Activated naive CD4-positive, alpha-beta T cell treated with anti-CD3 and anti-CD28 coated beads, Interleukin-2, amount 10 ng/mL, durations not matched to agents 7 days and 5 days (primary cell): ENCODE measurements at regions not wholly inside any gene's neighbourhood (a gene's known extent, or its start where the extent isn't known, plus 50 kb on each side); places are given as distances from the start of the nearest gene placed in this dataset.

ENCODE experiments used
- CTCF ChIA-PET: fragments of 350-600 bp; sonication (Branson Sonifier 250); formaldehyde crosslinking; loops from one replicate; lab custom pipeline; 2021; ENCODE audit warnings: antibody characterized with exemption; lab: Charles Lee
- DNase-seq: peaks from one replicate; pipeline ENCODE4 v3.0.0-alpha.2; 2020
- H3K27ac Mint-ChIP-seq: one replicate; pipeline ENCODE4 v1.8.0; 2021; ENCODE audit warnings: mild to moderate bottlenecking, moderate library complexity, mixed read lengths
- H3K27me3 Mint-ChIP-seq: one replicate; pipeline ENCODE4 v1.8.0; 2021; ENCODE audit warnings: mild to moderate bottlenecking, mixed read lengths
- H3K36me3 Mint-ChIP-seq: one replicate; pipeline ENCODE4 v1.8.0; 2021; ENCODE audit warnings: mixed read lengths
- H3K4me1 Mint-ChIP-seq: one replicate; pipeline ENCODE4 v1.8.0; 2021; ENCODE audit warnings: mixed read lengths
- H3K4me3 Mint-ChIP-seq: one replicate; pipeline ENCODE4 v1.8.0; 2021; ENCODE audit warnings: mild to moderate bottlenecking, moderate library complexity, mixed read lengths
- H3K9me3 Mint-ChIP-seq: one replicate; pipeline ENCODE4 v1.8.0; 2021; ENCODE audit warnings: mixed read lengths

DNA sequence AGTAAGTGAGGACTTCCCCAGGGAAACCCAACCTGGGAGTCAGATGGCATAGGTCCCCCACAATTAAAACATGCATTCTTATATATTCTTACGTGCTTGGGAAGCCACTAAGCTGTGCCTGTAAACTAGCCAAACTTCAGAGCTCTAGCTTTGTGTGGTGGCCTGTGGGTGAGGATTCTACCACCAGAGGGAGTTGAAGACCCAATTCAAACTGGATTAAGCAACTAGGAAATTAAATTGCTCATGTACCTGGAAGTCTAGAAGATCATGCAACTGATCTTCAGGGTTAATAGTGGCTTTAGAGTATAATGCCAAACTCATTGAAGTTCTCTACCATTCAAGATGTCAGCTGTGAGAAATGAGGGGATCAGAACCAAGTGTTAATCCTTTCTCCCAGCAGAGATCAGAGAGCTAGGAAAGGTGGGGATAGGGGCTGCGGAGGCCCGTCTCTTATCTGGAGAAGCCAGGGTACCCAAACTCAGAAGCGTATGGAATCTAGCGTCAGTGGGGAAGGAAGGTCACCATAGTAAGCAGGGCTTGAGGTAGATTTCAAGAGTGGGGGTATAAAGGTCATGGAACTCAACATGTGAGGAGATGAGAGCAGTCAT is 53.2 kb upstream of the CCDC85A start:
- no peaks in the 10 kb centered on the region for H3K9me3 Mint-ChIP-seq
- no peaks in the 10 kb centered on the region for H3K4me1 Mint-ChIP-seq
- CTCF ChIA-PET = no interaction called here
- H3K36me3 Mint-ChIP-seq = no peaks in the 10 kb centered on the region
- no peak for DNase-seq
- no peaks in the 10 kb centered on the region for H3K27me3 Mint-ChIP-seq
- H3K27ac Mint-ChIP-seq = no peak overlapping the region
- H3K4me3 Mint-ChIP-seq = no peak overlapping the region

DNA sequence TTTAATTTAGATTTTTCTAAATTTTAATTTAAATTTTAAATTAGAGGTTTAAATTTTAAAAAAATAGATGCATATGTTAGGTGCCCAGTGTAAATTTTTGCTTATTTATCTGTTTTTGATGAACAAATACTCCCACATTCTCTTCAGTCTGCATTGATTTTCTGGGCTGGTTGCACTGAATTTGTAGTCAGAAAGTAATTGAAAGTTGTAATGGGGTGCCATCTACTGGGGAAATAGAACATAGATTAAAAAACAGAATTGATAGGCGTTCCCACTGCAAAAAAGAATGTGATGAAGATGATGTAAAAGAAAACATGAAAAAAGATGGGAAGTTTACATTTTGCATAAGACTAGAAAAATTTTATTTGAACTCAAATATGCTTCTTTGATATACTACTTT is 51.7 kb upstream of the CCDC85A start:
- CTCF ChIA-PET = no interaction called here
- H3K4me1 Mint-ChIP-seq = no peaks in the 10 kb centered on the region
- H3K4me3 Mint-ChIP-seq = no peak overlapping the region
- DNase-seq = no peak
- H3K9me3 Mint-ChIP-seq = no peaks in the 10 kb centered on the region
- no peak overlapping the region for H3K27ac Mint-ChIP-seq
- H3K36me3 Mint-ChIP-seq = no peaks in the 10 kb centered on the region
- H3K27me3 Mint-ChIP-seq = no peaks in the 10 kb centered on the region

DNA sequence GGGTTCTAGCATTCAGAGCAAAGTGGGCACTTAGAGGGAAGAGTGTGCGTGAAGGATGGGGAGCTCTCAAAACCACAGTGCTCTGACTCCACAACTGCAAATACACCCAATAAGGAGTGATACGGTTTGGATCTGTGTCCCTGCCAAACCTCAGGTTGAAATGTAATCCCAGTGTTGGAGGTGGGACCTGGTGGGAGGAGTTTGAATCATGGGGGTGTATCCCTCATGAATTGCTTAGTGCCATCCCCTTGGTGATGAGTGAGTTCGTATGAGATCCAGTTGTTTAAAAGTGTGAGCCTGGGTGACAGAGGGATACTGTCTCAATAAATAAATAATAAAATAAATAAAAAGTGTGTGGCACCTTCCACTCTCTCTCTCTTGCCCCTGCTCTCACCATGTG is 50.3 kb upstream of the CCDC85A start:
- Mint-ChIP-seq H3K4me1 (no peaks in the 10 kb centered on the region), H3K27ac (no peak overlapping the region), H3K36me3 (no peaks in the 10 kb centered on the region), H3K4me3 (no peak overlapping the region), H3K9me3 (no peaks in the 10 kb centered on the region), H3K27me3 (no peaks in the 10 kb centered on the region)
- DNase-seq = no peak
- CTCF ChIA-PET = interaction anchor here (0.9 kb wide), 1 partner anchor 11 kb away, joined by 3 read pairs; no protein-coding TSS in a partner anchor

DNA sequence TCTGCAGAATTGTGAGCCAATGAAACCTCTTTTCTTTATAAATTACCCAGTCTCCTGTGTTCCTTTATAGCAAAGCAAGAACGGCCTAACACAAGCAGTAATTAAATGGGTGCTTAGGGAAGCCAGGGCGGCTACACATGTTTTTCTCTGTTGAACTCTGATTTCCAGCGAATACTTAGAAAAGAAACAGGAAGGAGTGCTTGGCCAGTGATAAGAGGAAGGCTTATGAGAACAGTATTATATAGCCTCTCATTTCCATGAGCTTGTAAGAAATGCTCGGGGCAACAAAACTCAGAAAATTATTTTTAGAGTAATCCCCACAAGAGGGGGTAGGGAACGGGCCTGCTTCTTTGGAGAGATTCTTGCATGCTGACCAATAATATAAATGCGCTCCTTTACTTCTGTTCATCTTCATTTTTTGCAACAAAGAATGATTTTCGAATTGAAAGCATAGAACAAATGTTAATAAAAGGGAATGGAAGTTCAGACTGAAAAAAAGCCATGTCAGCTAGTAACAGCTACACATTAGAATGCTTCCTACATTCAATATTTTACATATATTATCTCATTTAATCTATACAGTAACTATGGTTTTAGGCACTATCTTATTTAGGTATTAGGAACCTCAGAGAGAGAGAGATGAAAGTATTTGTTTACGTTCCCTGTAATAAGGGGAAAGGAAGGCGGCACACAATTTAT is 49.7 kb upstream of the CCDC85A start:
- Mint-ChIP-seq H3K27ac (no peak overlapping the region), H3K4me3 (no peak overlapping the region), H3K27me3 (no peaks in the 10 kb centered on the region), H3K36me3 (no peaks in the 10 kb centered on the region), H3K9me3 (no peaks in the 10 kb centered on the region), H3K4me1 (no peaks in the 10 kb centered on the region)
- DNase-seq = no peak
- CTCF ChIA-PET = interaction anchor here (0.9 kb wide), 1 partner anchor 11 kb away, joined by 3 read pairs; no protein-coding TSS in a partner anchor
